Tibial artery (tissue), 4 donors: ENCODE measurements at regions not wholly inside any gene's neighbourhood (a gene's known extent, or its start where the extent isn't known, plus 50 kb on each side); places are given as distances from the start of the nearest gene placed in this dataset.

ENCODE experiments used
- DNase-seq, 2 donors: peaks; one replicate each; pipeline ENCODE4 v3.0.0-alpha.2; 2019
- H3K27ac ChIP-seq, 2 donors: fragments of 200-600 bp; sonication (generic) in 1 of 2; 1 replicate in 1 of 2; 2 replicates in 1 of 2; pipeline ENCODE4 v1.5.1; 2018 to 2019; ENCODE audit warnings: mild to moderate bottlenecking in 1 of 2
- H3K27me3 ChIP-seq, 2 donors: fragments of 200-600 bp; sonication (generic) in 1 of 2; one replicate each; pipeline versions ENCODE4 v1.5.1 to v1.6.0; 2016 to 2019
- H3K36me3 ChIP-seq, 3 donors: fragments of 200-600 bp; sonication (generic) in 2 of 3; one replicate each; pipeline ENCODE4 v1.5.1; 2016 to 2019; ENCODE audit warnings: mild to moderate bottlenecking in 2 of 3
- H3K4me1 ChIP-seq, 4 donors: fragments of 200-600 bp; sonication (generic) in 2 of 4; 1 replicate in 3 of 4; 2 replicates in 1 of 4; pipeline ENCODE4 v1.5.1; 2016 to 2019
- H3K4me3 ChIP-seq, 2 donors: fragments of 200-600 bp; sonication (generic) in 1 of 2; 1 replicate in 1 of 2; 2 replicates in 1 of 2; pipeline ENCODE4 v1.5.1; 2018 to 2019; ENCODE audit warnings: mild to moderate bottlenecking in 2 of 2
- H3K9me3 ChIP-seq, 3 donors: fragments of 200-600 bp; sonication (generic) in 1 of 3; one replicate each; pipeline ENCODE4 v1.5.1; 2016 to 2019
- CTCF ChIP-seq, 2 experiments: fragments of 200-600 bp in 1 of 2; fragments of 450-650 bp in 1 of 2; IDR thresholded peaks; one replicate each; pipeline ENCODE4 v1.5.1; 2017 to 2019; ENCODE audit warnings: antibody characterized with exemption in 2 of 2, mild to moderate bottlenecking in 1 of 2, moderate library complexity in 1 of 2
- intact Hi-C: fragments of 100-400 bp; cut with DNase I; formaldehyde crosslinking; loops from one replicate; pipeline ENCODE4 v1.15.0; 2023; ENCODE audit warnings: low total_unique reads

- Histone ChIP-seq H3K27me3 (no peaks in the 10 kb centered on the region), H3K36me3 (no peaks in the 10 kb centered on the region), H3K9me3 (no peaks in the 10 kb centered on the region), H3K4me3 (no peak overlapping the region), H3K27ac (no peak overlapping the region), H3K4me1 (no peaks in the 10 kb centered on the region)
- DNase-seq: no peak
- TF ChIP-seq CTCF (IDR thresholded peaks at IDR 0.05): no peak
- intact Hi-C loops: no loop called here
Measured at GRCh38 chr3:67897351-67898336, 243.2 kb upstream of the SUCLG2 start.

GRCh38 chr3:67896130-67896529, 241.7 kb upstream of the SUCLG2 start:
- intact Hi-C loops: no loop called here
- Histone ChIP-seq H3K36me3 (no peaks in the 10 kb centered on the region), H3K27me3 (no peaks in the 10 kb centered on the region), H3K27ac (no peak overlapping the region), H3K4me3 (no peak overlapping the region), H3K4me1 (no peaks in the 10 kb centered on the region), H3K9me3 (no peaks in the 10 kb centered on the region)
- no peak for DNase-seq
- no peak for TF ChIP-seq CTCF (IDR thresholded peaks at IDR 0.05)

- H3K4me3 ChIP-seq: no peak overlapping the region
- intact Hi-C loops: no loop called here
- TF ChIP-seq CTCF (IDR thresholded peaks at IDR 0.05): no peak
Measured at GRCh38 chr3:67894510-67894909, 240.1 kb upstream of the SUCLG2 start.

GRCh38 chr3:67884345-67884744, 229.9 kb upstream of the SUCLG2 start:
- H3K4me3 ChIP-seq: no peak overlapping the region
- no peaks in the 10 kb centered on the region for H3K9me3 ChIP-seq
- H3K27me3 ChIP-seq: no peaks in the 10 kb centered on the region
- no peak overlapping the region for H3K27ac ChIP-seq
- intact Hi-C loops: no loop called here
- DNase-seq: no peak
- no peaks in the 10 kb centered on the region for H3K4me1 ChIP-seq
- no peaks in the 10 kb centered on the region for H3K36me3 ChIP-seq
- TF ChIP-seq CTCF (IDR thresholded peaks at IDR 0.05): no peak

More at GRCh38 chr3:67894510-67894909, 240.1 kb upstream of the SUCLG2 start:
- DNase-seq: no peak
- Histone ChIP-seq H3K27ac (no peak overlapping the region), H3K4me1 (no peaks in the 10 kb centered on the region), H3K9me3 (no peaks in the 10 kb centered on the region), H3K27me3 (no peaks in the 10 kb centered on the region), H3K36me3 (no peaks in the 10 kb centered on the region)

- Histone ChIP-seq H3K27me3 (no peaks in the 10 kb centered on the region), H3K4me1 (no peaks in the 10 kb centered on the region), H3K27ac (no peak overlapping the region), H3K9me3 (no peaks in the 10 kb centered on the region), H3K4me3 (no peak overlapping the region), H3K36me3 (no peaks in the 10 kb centered on the region)
- TF ChIP-seq CTCF (IDR thresholded peaks at IDR 0.05): no peak
- intact Hi-C loops: no loop called here
- DNase-seq: no peak
Measured at GRCh38 chr3:67883766-67884165, 229.4 kb upstream of the SUCLG2 start.
